GM12878 (cell line): ENCODE measurements at regions not wholly inside any gene's neighbourhood (a gene's known extent, or its start where the extent isn't known, plus 50 kb on each side); places are given as distances from the start of the nearest gene placed in this dataset.

Experiments used
- ATAC-seq: fragments of 200-7000 bp; cut with Tn5 transposase; 3 replicates; pipeline ENCODE4 v1.9.1; 2020; ENCODE audit warnings: mild to moderate bottlenecking, moderate library complexity
- BruUV-seq: library from RNA; stranded (reverse); fragments of 400-500 nt; replicated peaks from 2 replicates; lab custom pipeline; 2021; lab: Mats Ljungman, UMichigan
- CTCF ChIA-PET: fragments of 300-600 bp; sonication (Branson Sonifier 250); formaldehyde crosslinking; extraction: SDS; loops from one replicate; lab custom pipeline; 2021; ENCODE audit warnings: inconsistent platforms; lab: Yijun Ruan, JAX
- POLR2A ChIA-PET: fragments of 350-600 bp; formaldehyde crosslinking; extraction: SDS; loops from one replicate; lab custom pipeline; 2021; ENCODE audit warnings: inconsistent platforms; lab: Charles Lee
- RAD21 ChIA-PET: fragments of 300-600 bp; sonication (Branson Sonifier 250); formaldehyde crosslinking; loops from one replicate; lab custom pipeline; 2023; ENCODE audit warnings: antibody characterized with exemption; ENCODE audit not compliant: unreplicated experiment; lab: Charles Lee
- SMC1A ChIA-PET: fragments of 300-600 bp; sonication (Branson Sonifier 250); formaldehyde crosslinking; loops from one replicate; lab custom pipeline; 2023; ENCODE audit not compliant: unreplicated experiment, uncharacterized antibody; lab: Charles Lee
- DNase-seq: peaks from one replicate; pipeline ENCODE4 v3.0.0-alpha.2; 2011; ENCODE audit warnings: low read depth, low spot score
- FAIRE-seq: peaks from 3 replicates; lab custom pipeline; 2011; peaks lifted over from hg19 to GRCh38; lab: Jason Lieb, UNC
- H2AFZ ChIP-seq: 2 replicates; pipeline ENCODE4 v1.6.0; 2011; ENCODE audit warnings: low read depth, low read length, control low read depth; ENCODE audit not compliant: control insufficient read depth
- H3K27ac ChIP-seq: 2 replicates; pipeline ENCODE4 v1.5.1; 2011; ENCODE audit warnings: control low read depth; ENCODE audit not compliant: control insufficient read depth, insufficient read depth
- H3K27me3 ChIP-seq, 2 experiments: replicated peaks in 1 of 2; 2 replicates each; pipeline versions ENCODE4 v1.6.0 to v1.6.1; 2011; ENCODE audit warnings: low read length in 1 of 2; ENCODE audit not compliant: control insufficient read depth in 2 of 2, insufficient read depth in 2 of 2
- H3K36me3 ChIP-seq, 2 experiments: 2 replicates each; pipeline ENCODE4 v1.5.1; 2011; ENCODE audit warnings: low read length in 1 of 2; ENCODE audit not compliant: control insufficient read depth in 2 of 2, insufficient read depth in 2 of 2
- H3K4me1 ChIP-seq: 2 replicates; pipeline ENCODE4 v1.6.1; 2011; ENCODE audit warnings: mild to moderate bottlenecking, low read length, moderate library complexity, mixed read lengths; ENCODE audit not compliant: control insufficient read depth, insufficient read depth
- H3K4me2 ChIP-seq: 2 replicates; pipeline ENCODE4 v1.6.0; 2011; ENCODE audit warnings: control low read depth; ENCODE audit not compliant: control insufficient read depth, insufficient read depth
- H3K4me3 ChIP-seq: fragments of 200-600 bp; sonication (generic); 2 replicates; pipeline ENCODE4 v1.5.1; 2016
- H3K79me2 ChIP-seq: 2 replicates; pipeline ENCODE4 v1.6.0; 2011; ENCODE audit warnings: low read length; ENCODE audit not compliant: control insufficient read depth, insufficient read depth
- H3K9ac ChIP-seq: 2 replicates; pipeline ENCODE4 v1.8.0; 2011; ENCODE audit warnings: low read length, control low read depth, mixed read lengths; ENCODE audit not compliant: control insufficient read depth, insufficient read depth
- H3K9me3 ChIP-seq: replicated peaks from 3 replicates; pipeline ENCODE4 v1.5.1; 2011; ENCODE audit warnings: mild to moderate bottlenecking, low read length; ENCODE audit not compliant: control insufficient read depth, insufficient read depth
- H4K20me1 ChIP-seq: 2 replicates; pipeline ENCODE4 v1.6.0; 2011; ENCODE audit not compliant: control insufficient read depth, insufficient read depth
- BRCA1 ChIP-seq: IDR thresholded peaks from 2 replicates; pipeline ENCODE4 v1.6.1; 2011; ENCODE audit warnings: low read depth, low read length, improper control_type of control experiment
- FOXK2 ChIP-seq: fragments of 450-650 bp; IDR thresholded peaks from 2 replicates; pipeline ENCODE4 v1.6.1; 2017; ENCODE audit warnings: mild to moderate bottlenecking, moderate library complexity
- GATAD2B ChIP-seq: fragments of 450-650 bp; conservative IDR thresholded peaks from 2 replicates; pipeline ENCODE4 v1.6.1; 2017; ENCODE audit warnings: low read depth, mild to moderate bottlenecking, moderate library complexity
- KDM1A ChIP-seq: fragments of 200-600 bp; sonication (generic); IDR thresholded peaks from 2 replicates; pipeline ENCODE4 v1.6.1; 2016; ENCODE audit warnings: borderline replicate concordance
- MEF2B ChIP-seq: fragments of 450-650 bp; IDR thresholded peaks from 2 replicates; pipeline ENCODE4 v1.6.1; 2018; ENCODE audit warnings: mild to moderate bottlenecking, moderate library complexity; ENCODE audit not compliant: partially characterized antibody, poor library complexity, severe bottlenecking
- MXI1 ChIP-seq: fragments of 150-350 bp; IDR thresholded peaks from 2 replicates; pipeline ENCODE4 v1.6.1; 2011; ENCODE audit warnings: low read depth, mild to moderate bottlenecking, inconsistent platforms, low read length, improper control_type of control experiment
- MYC ChIP-seq: IDR thresholded peaks from 2 replicates; pipeline ENCODE4 v1.6.1; 2011; ENCODE audit warnings: mild to moderate bottlenecking, low read length, moderate library complexity, inconsistent platforms; ENCODE audit not compliant: insufficient read depth, insufficient replicate concordance, insufficient read length, severe bottlenecking
- NFXL1 ChIP-seq: fragments of 450-650 bp; IDR thresholded peaks from 2 replicates; pipeline ENCODE4 v1.6.1; 2017; ENCODE audit warnings: antibody characterized with exemption, mild to moderate bottlenecking, borderline replicate concordance
- NR2C2 ChIP-seq: IDR thresholded peaks from 2 replicates; pipeline ENCODE4 v1.6.1; 2011; ENCODE audit warnings: borderline replicate concordance, low read depth; ENCODE audit not compliant: control insufficient read depth, insufficient read length
- RAD21 ChIP-seq: IDR thresholded peaks from 2 replicates; pipeline ENCODE4 v1.6.1; 2011; ENCODE audit warnings: mild to moderate bottlenecking, low read depth, low read length, moderate library complexity; ENCODE audit not compliant: insufficient read depth
- RUNX3 ChIP-seq: IDR thresholded peaks from 2 replicates; pipeline ENCODE4 v1.6.1; 2012; ENCODE audit warnings: low read length, inconsistent platforms
- SMC3 ChIP-seq: IDR thresholded peaks from 2 replicates; pipeline ENCODE4 v1.6.1; 2011; ENCODE audit warnings: low read length, improper control_type of control experiment, borderline replicate concordance
- STAT3 ChIP-seq: IDR thresholded peaks from 2 replicates; pipeline ENCODE4 v1.6.1; 2011; ENCODE audit warnings: low read depth, low read length, improper control_type of control experiment
- SUZ12 ChIP-seq: fragments of 200-600 bp; sonication (generic); IDR thresholded peaks from one replicate; pipeline ENCODE4 v1.6.1; 2018; ENCODE audit warnings: antibody characterized with exemption, mild to moderate bottlenecking; ENCODE audit not compliant: unreplicated experiment
- TBL1XR1 ChIP-seq: IDR thresholded peaks from 2 replicates; pipeline ENCODE4 v1.6.1; 2012; ENCODE audit warnings: low read depth, low read length, improper control_type of control experiment
- YY1 ChIP-seq: IDR thresholded peaks from 2 replicates; pipeline ENCODE4 v1.6.1; 2011; ENCODE audit warnings: low read depth, mild to moderate bottlenecking, low read length
- WGBS: methylation state at CpG from one replicate; pipeline ENCODE4 v1.1.6; 2016; ENCODE audit warnings: low lambda C conversion rate; ENCODE audit not compliant: insufficient replicate concordance, insufficient coverage; ENCODE audit errors: missing lambda C conversion rate; 5-methylcytosine and 5-hydroxymethylcytosine counted together
- in situ Hi-C: fragments of 300-500 bp; cut with MboI; formaldehyde crosslinking; loops from 9 replicates; pipeline ENCODE4 v1.14.3; 2018; ENCODE audit warnings: mixed read lengths
- intact Hi-C: fragments of 100-400 bp; cut with micrococcal nuclease; formaldehyde crosslinking; loops from one replicate; pipeline ENCODE4 v1.14.2; 2022; ENCODE audit not compliant: unreplicated experiment
- TF ChIP-seq, protein P1 (sequence below), 3 experiments: IDR thresholded peaks in 2 of 3; conservative IDR thresholded peaks in 1 of 3; 2 replicates each; pipeline ENCODE4 v1.5.1; 2011; ENCODE audit warnings: low read depth in 3 of 3, low read length in 3 of 3, mild to moderate bottlenecking in 3 of 3, control low read depth in 2 of 3, moderate library complexity in 2 of 3, inconsistent platforms in 1 of 3, mixed read lengths in 1 of 3; ENCODE audit not compliant: control insufficient read depth in 2 of 3, insufficient read depth in 1 of 3; ENCODE audit errors: extremely low read depth in 1 of 3

- TF ChIP-seq TBL1XR1 (no peak), NR2C2 (no peak), KDM1A (no peak), NFXL1 (no peak), GATAD2B (no peak), BRCA1 (no peak), SMC3 (peak; percentile 87), MEF2B (no peak), SUZ12 (no peak), RAD21 (peak; percentile 89), RUNX3 (peak; percentile 67), MXI1 (0 out of 2 replicates have a peak, but pooled peaks have one; percentile 24), YY1 (peak; percentile 43; the same call in 1 of the 2 replicates), MYC (no peak), FOXK2 (no peak), STAT3 (no peak)
- TF ChIP-seq, protein P1, sequence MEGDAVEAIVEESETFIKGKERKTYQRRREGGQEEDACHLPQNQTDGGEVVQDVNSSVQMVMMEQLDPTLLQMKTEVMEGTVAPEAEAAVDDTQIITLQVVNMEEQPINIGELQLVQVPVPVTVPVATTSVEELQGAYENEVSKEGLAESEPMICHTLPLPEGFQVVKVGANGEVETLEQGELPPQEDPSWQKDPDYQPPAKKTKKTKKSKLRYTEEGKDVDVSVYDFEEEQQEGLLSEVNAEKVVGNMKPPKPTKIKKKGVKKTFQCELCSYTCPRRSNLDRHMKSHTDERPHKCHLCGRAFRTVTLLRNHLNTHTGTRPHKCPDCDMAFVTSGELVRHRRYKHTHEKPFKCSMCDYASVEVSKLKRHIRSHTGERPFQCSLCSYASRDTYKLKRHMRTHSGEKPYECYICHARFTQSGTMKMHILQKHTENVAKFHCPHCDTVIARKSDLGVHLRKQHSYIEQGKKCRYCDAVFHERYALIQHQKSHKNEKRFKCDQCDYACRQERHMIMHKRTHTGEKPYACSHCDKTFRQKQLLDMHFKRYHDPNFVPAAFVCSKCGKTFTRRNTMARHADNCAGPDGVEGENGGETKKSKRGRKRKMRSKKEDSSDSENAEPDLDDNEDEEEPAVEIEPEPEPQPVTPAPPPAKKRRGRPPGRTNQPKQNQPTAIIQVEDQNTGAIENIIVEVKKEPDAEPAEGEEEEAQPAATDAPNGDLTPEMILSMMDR (IDR thresholded peaks at IDR 0.05 in 2 of 3, conservative IDR thresholded peaks at IDR 0.05 in 1 of 3; ENCODE audit: control insufficient read depth in 2 of 3, extremely low read depth in 1 of 3, insufficient read depth in 1 of 3, low read depth in 3 of 3, low read length in 3 of 3) = peak; percentile 76 to 80 (median 77)
- TF ChIP-seq, all 136 proteins: peak for 6
- no peaks in the 10 kb centered on the region for H3K36me3 ChIP-seq
- no peak overlapping the region for H3K27ac ChIP-seq
- no peak overlapping the region for H3K9ac ChIP-seq
- 3% methylated on average over 7 of the region's 7 CpGs for WGBS
- ChIA-PET RAD21 (interaction anchor here (1.0 to 3.7 kb wide), 3 partner anchors 859 to 993 kb away, joined by 3 to 27 read pairs (median 3); no protein-coding TSS in a partner anchor), SMC1A (interaction anchor here (0.6 to 3.9 kb wide), 12 partner anchors 28 to 913 kb away, joined by 3 to 22 read pairs (median 4); no protein-coding TSS in a partner anchor), CTCF (interaction anchor here (0.6 to 3.1 kb wide), 20 partner anchors 37 to 996 kb away, joined by 3 to 30 read pairs (median 3); no protein-coding TSS in a partner anchor), POLR2A (interaction anchor here (0.6 kb wide), 1 partner anchor 728 kb away, joined by 4 read pairs; no protein-coding TSS in a partner anchor)
- no TSS peak for BruUV-seq
- intact Hi-C loops = loop anchor here (1.0 to 10.0 kb wide), 3 partner anchors 639 to 912 kb away; no protein-coding TSS in a partner anchor
- H3K4me3 ChIP-seq = no peak overlapping the region
- H3K9me3 ChIP-seq = no peaks in the 10 kb centered on the region
- no peaks in the 10 kb centered on the region for H4K20me1 ChIP-seq
- in situ Hi-C loops = loop anchor here (10.0 kb wide), 1 partner anchor 639 kb away; no protein-coding TSS in a partner anchor
- DNase-seq (peak; percentile 2), FAIRE-seq (no peak), ATAC-seq (peak; percentile 92)
- no peaks in the 10 kb centered on the region for H3K4me1 ChIP-seq
- no peak overlapping the region for H3K4me2 ChIP-seq
- H2AFZ ChIP-seq = no peak overlapping the region
- H3K27me3 ChIP-seq = no peaks in the 10 kb centered on the region
- no peaks in the 10 kb centered on the region for H3K79me2 ChIP-seq
Measured at GRCh38 chr12:46983959-46984841, 95.2 kb upstream of the PCED1B start.
